GM23338 (cell line): ENCODE measurements at regions not wholly inside any gene's neighbourhood (a gene's known extent, or its start where the extent isn't known, plus 50 kb on each side); places are given as distances from the start of the nearest gene placed in this dataset.

ENCODE experiments used
- ATAC-seq: fragments of 200-7000 bp; cut with Tn5 transposase; 3 replicates; pipeline ENCODE4 v1.9.1; 2020
- DNase-seq: peaks from one replicate; pipeline ENCODE4 v3.0.0-alpha.2; 2015; ENCODE audit warnings: low spot score
- H2AFZ ChIP-seq: fragments of 200-600 bp; sonication (generic); 2 replicates; pipeline ENCODE4 v1.8.0; 2016; ENCODE audit warnings: antibody characterized with exemption, mild to moderate bottlenecking, moderate library complexity
- H3F3A ChIP-seq: fragments of 200-600 bp; sonication (generic); replicated peaks from 2 replicates; pipeline ENCODE4 v1.8.0; 2017; ENCODE audit warnings: antibody characterized with exemption, mixed run types, low read depth
- H3K27ac ChIP-seq: fragments of 200-600 bp; sonication (generic); 2 replicates; pipeline ENCODE4 v1.6.1; 2016; ENCODE audit warnings: low read depth
- H3K27me3 ChIP-seq: fragments of 200-600 bp; sonication (generic); 2 replicates; pipeline ENCODE4 v1.8.0; 2016; ENCODE audit warnings: mild to moderate bottlenecking, mixed run types, moderate library complexity; ENCODE audit not compliant: insufficient read depth
- H3K36me3 ChIP-seq: fragments of 200-600 bp; sonication (generic); 2 replicates; pipeline ENCODE4 v1.8.0; 2016; ENCODE audit warnings: mild to moderate bottlenecking; ENCODE audit not compliant: insufficient read depth
- H3K4me1 ChIP-seq: fragments of 200-600 bp; sonication (generic); 2 replicates; pipeline ENCODE4 v1.8.0; 2016; ENCODE audit warnings: mild to moderate bottlenecking, moderate library complexity; ENCODE audit not compliant: insufficient read depth
- H3K4me2 ChIP-seq: fragments of 200-600 bp; sonication (generic); 2 replicates; pipeline ENCODE4 v1.7.1; 2017; ENCODE audit warnings: mixed run types
- H3K4me3 ChIP-seq: fragments of 200-600 bp; sonication (generic); 2 replicates; pipeline ENCODE4 v1.6.1; 2016; ENCODE audit warnings: mixed run types
- H3K79me2 ChIP-seq: fragments of 200-600 bp; sonication (generic); replicated peaks from 2 replicates; pipeline ENCODE4 v1.8.0; 2017; ENCODE audit warnings: mild to moderate bottlenecking; ENCODE audit not compliant: insufficient read depth
- H3K9me2 ChIP-seq: fragments of 200-600 bp; sonication (generic); 2 replicates; pipeline ENCODE4 v1.8.0; 2017; ENCODE audit not compliant: insufficient read depth
- H4K20me1 ChIP-seq: fragments of 200-600 bp; sonication (generic); replicated peaks from 2 replicates; pipeline ENCODE4 v1.8.0; 2017; ENCODE audit warnings: mild to moderate bottlenecking; ENCODE audit not compliant: insufficient read depth
- H3K27ac Mint-ChIP-seq: 2 replicates; pipeline ENCODE4 v1.8.0; 2020; ENCODE audit warnings: inconsistent platforms, mild to moderate bottlenecking, moderate library complexity, mixed read lengths
- H3K27me3 Mint-ChIP-seq: 3 replicates; pipeline ENCODE4 v1.8.0; 2022; ENCODE audit warnings: low read depth, mild to moderate bottlenecking, moderate library complexity, mixed read lengths, inconsistent platforms; ENCODE audit not compliant: insufficient read depth, poor library complexity
- H3K36me3 Mint-ChIP-seq: 3 replicates; pipeline ENCODE4 v1.8.0; 2021; ENCODE audit warnings: low read depth, mild to moderate bottlenecking, inconsistent platforms, moderate library complexity, mixed read lengths
- H3K4me1 Mint-ChIP-seq: 3 replicates; pipeline ENCODE4 v1.8.0; 2020; ENCODE audit warnings: mild to moderate bottlenecking, inconsistent platforms, mixed read lengths
- H3K4me3 Mint-ChIP-seq: 3 replicates; pipeline ENCODE4 v1.8.0; 2021; ENCODE audit warnings: moderate library complexity, mild to moderate bottlenecking, inconsistent platforms, mixed read lengths
- H3K9me3 Mint-ChIP-seq: 3 replicates; pipeline ENCODE4 v1.8.0; 2020; ENCODE audit warnings: moderate library complexity, mild to moderate bottlenecking, inconsistent platforms, mixed read lengths
- CREB1 ChIP-seq: fragments of 250-450 bp; sonication (Bioruptor Pico); IDR thresholded peaks from 2 replicates; pipeline ENCODE4 v1.5.0; 2020; ENCODE audit warnings: low read depth, mild to moderate bottlenecking, moderate library complexity
- CTCF ChIP-seq, 2 experiments: fragments of 200-600 bp in 1 of 2; sonication (generic) in 1 of 2; conservative IDR thresholded peaks; 2 replicates each; pipeline versions ENCODE4 v1.5.1 to v1.6.1; 2016 to 2017; ENCODE audit warnings: antibody characterized with exemption in 2 of 2, low read depth in 2 of 2, mild to moderate bottlenecking in 2 of 2, moderate library complexity in 1 of 2
- EZH2 ChIP-seq: fragments of 200-600 bp; sonication (generic); IDR thresholded peaks from one replicate; pipeline ENCODE4 v1.8.0; 2017; ENCODE audit warnings: antibody characterized with exemption, mild to moderate bottlenecking, low read depth; ENCODE audit not compliant: unreplicated experiment
- EZH2phosphoT487 ChIP-seq: fragments of 200-600 bp; sonication (generic); IDR thresholded peaks from one replicate; pipeline ENCODE4 v1.8.1; 2018; ENCODE audit warnings: antibody characterized with exemption; ENCODE audit not compliant: unreplicated experiment
- JUNB ChIP-seq: IDR thresholded peaks from one replicate; pipeline ENCODE4 v1.6.1; 2016; ENCODE audit warnings: antibody characterized with exemption; ENCODE audit not compliant: unreplicated experiment
- NANOG ChIP-seq: IDR thresholded peaks from 2 replicates; pipeline ENCODE4 v1.6.1; 2016; ENCODE audit warnings: antibody characterized with exemption, borderline replicate concordance
- POLR2AphosphoS5 ChIP-seq: IDR thresholded peaks from 2 replicates; pipeline ENCODE4 v1.6.1; 2016; ENCODE audit warnings: antibody characterized with exemption, low read depth
- STAT1 ChIP-seq: IDR thresholded peaks from one replicate; pipeline ENCODE4 v1.6.1; 2016; ENCODE audit warnings: antibody characterized with exemption; ENCODE audit not compliant: unreplicated experiment
- ZNF114 ChIP-seq: fragments of 250-450 bp; sonication (Bioruptor Pico); IDR thresholded peaks from 2 replicates; pipeline ENCODE4 v1.5.0; 2020; ENCODE audit warnings: mild to moderate bottlenecking, moderate library complexity
- ZNF331 ChIP-seq: fragments of 250-450 bp; sonication (Bioruptor Pico); IDR thresholded peaks from 2 replicates; pipeline ENCODE4 v1.5.0; 2020; ENCODE audit warnings: low read depth, mild to moderate bottlenecking, moderate library complexity
- TF ChIP-seq, protein P1 (sequence below): IDR thresholded peaks from 2 replicates; pipeline ENCODE4 v1.6.1; 2016; ENCODE audit warnings: antibody characterized with exemption
- TF ChIP-seq, protein P2 (sequence below): IDR thresholded peaks from one replicate; pipeline ENCODE4 v1.6.1; 2018; ENCODE audit warnings: antibody characterized with exemption; ENCODE audit not compliant: unreplicated experiment
- TF ChIP-seq, protein P3 (sequence below): fragments of 250-450 bp; sonication (Bioruptor Pico); IDR thresholded peaks from 2 replicates; pipeline ENCODE4 v1.5.0; 2020; ENCODE audit warnings: mild to moderate bottlenecking, moderate library complexity

DNA sequence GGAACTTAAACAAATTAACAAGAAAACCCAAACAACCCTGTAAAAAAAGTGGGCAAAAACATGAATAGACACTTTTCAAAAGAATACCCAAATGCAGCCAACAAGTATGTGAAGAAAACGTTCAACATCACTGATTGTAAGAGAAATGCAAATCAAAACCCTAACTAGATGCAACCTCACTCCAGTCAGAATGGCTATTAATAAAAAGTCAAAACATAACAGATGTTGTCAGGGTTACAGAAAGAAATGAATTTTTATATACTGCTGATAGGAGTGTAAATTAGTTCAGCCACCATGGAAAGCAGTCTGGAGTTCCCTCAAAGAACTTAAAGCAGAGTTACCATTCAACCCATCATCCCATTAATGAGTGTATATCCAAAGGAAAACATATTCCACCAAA lies 479.0 kb downstream of the MTRR start:
- Mint-ChIP-seq H3K4me3 (no peak overlapping the region), H3K36me3 (peaks cover 7% of the 10 kb centered on the region; the same call in 2 of the 3 replicates), H3K27ac (no peak overlapping the region), H3K4me1 (peaks cover 2% of the 10 kb centered on the region; the same call in 1 of the 3 replicates), H3K27me3 (peaks cover 2% of the 10 kb centered on the region), H3K9me3 (peaks cover 13% of the 10 kb centered on the region)
- ATAC-seq (no peak), DNase-seq (no peak)
- Histone ChIP-seq H3F3A (no peaks in the 10 kb centered on the region), H3K27me3 (no peaks in the 10 kb centered on the region), H3K4me2 (no peak overlapping the region), H3K36me3 (0 out of 2 replicates have a peak, but pooled peaks cover 4% of the 10 kb centered on the region), H4K20me1 (no peaks in the 10 kb centered on the region), H3K9me2 (peaks cover 11% of the 10 kb centered on the region; the same call in 1 of the 2 replicates), H3K4me1 (no peaks in the 10 kb centered on the region), H3K27ac (no peak overlapping the region), H3K4me3 (no peak overlapping the region), H2AFZ (no peak overlapping the region), H3K79me2 (no peaks in the 10 kb centered on the region)
- TF ChIP-seq EZH2 (no peak), ZNF114 (no peak), STAT1 (no peak), JUNB (no peak), CTCF (conservative IDR thresholded peaks at IDR 0.05; ENCODE audit: low read depth in 2 of 2) (no peak), POLR2AphosphoS5 (no peak), NANOG (no peak), ZNF331 (CRISPR knock-in tag) (no peak), EZH2phosphoT487 (no peak), CREB1 (no peak)
- TF ChIP-seq, protein P1, sequence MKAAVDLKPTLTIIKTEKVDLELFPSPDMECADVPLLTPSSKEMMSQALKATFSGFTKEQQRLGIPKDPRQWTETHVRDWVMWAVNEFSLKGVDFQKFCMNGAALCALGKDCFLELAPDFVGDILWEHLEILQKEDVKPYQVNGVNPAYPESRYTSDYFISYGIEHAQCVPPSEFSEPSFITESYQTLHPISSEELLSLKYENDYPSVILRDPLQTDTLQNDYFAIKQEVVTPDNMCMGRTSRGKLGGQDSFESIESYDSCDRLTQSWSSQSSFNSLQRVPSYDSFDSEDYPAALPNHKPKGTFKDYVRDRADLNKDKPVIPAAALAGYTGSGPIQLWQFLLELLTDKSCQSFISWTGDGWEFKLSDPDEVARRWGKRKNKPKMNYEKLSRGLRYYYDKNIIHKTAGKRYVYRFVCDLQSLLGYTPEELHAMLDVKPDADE: no peak
- TF ChIP-seq, protein P2, sequence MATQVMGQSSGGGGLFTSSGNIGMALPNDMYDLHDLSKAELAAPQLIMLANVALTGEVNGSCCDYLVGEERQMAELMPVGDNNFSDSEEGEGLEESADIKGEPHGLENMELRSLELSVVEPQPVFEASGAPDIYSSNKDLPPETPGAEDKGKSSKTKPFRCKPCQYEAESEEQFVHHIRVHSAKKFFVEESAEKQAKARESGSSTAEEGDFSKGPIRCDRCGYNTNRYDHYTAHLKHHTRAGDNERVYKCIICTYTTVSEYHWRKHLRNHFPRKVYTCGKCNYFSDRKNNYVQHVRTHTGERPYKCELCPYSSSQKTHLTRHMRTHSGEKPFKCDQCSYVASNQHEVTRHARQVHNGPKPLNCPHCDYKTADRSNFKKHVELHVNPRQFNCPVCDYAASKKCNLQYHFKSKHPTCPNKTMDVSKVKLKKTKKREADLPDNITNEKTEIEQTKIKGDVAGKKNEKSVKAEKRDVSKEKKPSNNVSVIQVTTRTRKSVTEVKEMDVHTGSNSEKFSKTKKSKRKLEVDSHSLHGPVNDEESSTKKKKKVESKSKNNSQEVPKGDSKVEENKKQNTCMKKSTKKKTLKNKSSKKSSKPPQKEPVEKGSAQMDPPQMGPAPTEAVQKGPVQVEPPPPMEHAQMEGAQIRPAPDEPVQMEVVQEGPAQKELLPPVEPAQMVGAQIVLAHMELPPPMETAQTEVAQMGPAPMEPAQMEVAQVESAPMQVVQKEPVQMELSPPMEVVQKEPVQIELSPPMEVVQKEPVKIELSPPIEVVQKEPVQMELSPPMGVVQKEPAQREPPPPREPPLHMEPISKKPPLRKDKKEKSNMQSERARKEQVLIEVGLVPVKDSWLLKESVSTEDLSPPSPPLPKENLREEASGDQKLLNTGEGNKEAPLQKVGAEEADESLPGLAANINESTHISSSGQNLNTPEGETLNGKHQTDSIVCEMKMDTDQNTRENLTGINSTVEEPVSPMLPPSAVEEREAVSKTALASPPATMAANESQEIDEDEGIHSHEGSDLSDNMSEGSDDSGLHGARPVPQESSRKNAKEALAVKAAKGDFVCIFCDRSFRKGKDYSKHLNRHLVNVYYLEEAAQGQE: no peak
- TF ChIP-seq, protein P3, sequence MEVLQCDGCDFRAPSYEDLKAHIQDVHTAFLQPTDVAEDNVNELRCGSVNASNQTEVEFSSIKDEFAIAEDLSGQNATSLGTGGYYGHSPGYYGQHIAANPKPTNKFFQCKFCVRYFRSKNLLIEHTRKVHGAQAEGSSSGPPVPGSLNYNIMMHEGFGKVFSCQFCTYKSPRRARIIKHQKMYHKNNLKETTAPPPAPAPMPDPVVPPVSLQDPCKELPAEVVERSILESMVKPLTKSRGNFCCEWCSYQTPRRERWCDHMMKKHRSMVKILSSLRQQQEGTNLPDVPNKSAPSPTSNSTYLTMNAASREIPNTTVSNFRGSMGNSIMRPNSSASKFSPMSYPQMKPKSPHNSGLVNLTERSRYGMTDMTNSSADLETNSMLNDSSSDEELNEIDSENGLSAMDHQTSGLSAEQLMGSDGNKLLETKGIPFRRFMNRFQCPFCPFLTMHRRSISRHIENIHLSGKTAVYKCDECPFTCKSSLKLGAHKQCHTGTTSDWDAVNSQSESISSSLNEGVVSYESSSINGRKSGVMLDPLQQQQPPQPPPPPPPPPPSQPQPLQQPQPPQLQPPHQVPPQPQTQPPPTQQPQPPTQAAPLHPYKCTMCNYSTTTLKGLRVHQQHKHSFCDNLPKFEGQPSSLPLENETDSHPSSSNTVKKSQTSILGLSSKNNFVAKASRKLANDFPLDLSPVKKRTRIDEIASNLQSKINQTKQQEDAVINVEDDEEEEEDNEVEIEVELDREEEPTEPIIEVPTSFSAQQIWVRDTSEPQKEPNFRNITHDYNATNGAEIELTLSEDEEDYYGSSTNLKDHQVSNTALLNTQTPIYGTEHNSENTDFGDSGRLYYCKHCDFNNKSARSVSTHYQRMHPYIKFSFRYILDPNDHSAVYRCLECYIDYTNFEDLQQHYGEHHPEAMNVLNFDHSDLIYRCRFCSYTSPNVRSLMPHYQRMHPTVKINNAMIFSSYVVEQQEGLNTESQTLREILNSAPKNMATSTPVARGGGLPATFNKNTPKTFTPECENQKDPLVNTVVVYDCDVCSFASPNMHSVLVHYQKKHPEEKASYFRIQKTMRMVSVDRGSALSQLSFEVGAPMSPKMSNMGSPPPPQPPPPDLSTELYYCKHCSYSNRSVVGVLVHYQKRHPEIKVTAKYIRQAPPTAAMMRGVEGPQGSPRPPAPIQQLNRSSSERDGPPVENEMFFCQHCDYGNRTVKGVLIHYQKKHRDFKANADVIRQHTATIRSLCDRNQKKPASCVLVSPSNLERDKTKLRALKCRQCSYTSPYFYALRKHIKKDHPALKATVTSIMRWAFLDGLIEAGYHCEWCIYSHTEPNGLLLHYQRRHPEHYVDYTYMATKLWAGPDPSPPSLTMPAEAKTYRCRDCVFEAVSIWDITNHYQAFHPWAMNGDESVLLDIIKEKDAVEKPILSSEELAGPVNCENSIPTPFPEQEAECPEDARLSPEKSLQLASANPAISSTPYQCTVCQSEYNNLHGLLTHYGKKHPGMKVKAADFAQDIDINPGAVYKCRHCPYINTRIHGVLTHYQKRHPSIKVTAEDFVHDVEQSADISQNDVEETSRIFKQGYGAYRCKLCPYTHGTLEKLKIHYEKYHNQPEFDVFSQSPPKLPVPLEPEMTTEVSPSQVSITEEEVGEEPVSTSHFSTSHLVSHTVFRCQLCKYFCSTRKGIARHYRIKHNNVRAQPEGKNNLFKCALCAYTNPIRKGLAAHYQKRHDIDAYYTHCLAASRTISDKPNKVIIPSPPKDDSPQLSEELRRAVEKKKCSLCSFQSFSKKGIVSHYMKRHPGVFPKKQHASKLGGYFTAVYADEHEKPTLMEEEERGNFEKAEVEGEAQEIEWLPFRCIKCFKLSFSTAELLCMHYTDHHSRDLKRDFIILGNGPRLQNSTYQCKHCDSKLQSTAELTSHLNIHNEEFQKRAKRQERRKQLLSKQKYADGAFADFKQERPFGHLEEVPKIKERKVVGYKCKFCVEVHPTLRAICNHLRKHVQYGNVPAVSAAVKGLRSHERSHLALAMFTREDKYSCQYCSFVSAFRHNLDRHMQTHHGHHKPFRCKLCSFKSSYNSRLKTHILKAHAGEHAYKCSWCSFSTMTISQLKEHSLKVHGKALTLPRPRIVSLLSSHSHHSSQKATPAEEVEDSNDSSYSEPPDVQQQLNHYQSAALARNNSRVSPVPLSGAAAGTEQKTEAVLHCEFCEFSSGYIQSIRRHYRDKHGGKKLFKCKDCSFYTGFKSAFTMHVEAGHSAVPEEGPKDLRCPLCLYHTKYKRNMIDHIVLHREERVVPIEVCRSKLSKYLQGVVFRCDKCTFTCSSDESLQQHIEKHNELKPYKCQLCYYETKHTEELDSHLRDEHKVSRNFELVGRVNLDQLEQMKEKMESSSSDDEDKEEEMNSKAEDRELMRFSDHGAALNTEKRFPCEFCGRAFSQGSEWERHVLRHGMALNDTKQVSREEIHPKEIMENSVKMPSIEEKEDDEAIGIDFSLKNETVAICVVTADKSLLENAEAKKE (CRISPR knock-in tag): no peak
